Nephron progenitor cell (in vitro differentiated cells): ENCODE measurements at regions not wholly inside any gene's neighbourhood (a gene's known extent, or its start where the extent isn't known, plus 50 kb on each side); places are given as distances from the start of the nearest gene placed in this dataset.

Experiments used
- DNase-seq: peaks from one replicate; pipeline ENCODE4 v3.0.0; 2021
- H3K27ac Mint-ChIP-seq: 2 replicates; pipeline ENCODE4 v1.8.0; 2021; ENCODE audit warnings: mild to moderate bottlenecking, moderate library complexity, mixed read lengths
- H3K27me3 Mint-ChIP-seq: 2 replicates; pipeline ENCODE4 v1.8.0; 2021; ENCODE audit warnings: mild to moderate bottlenecking, low read depth, mixed read lengths; ENCODE audit not compliant: poor library complexity
- H3K36me3 Mint-ChIP-seq: 2 replicates; pipeline ENCODE4 v1.8.0; 2021; ENCODE audit warnings: low read depth, mixed read lengths
- H3K4me1 Mint-ChIP-seq: 2 replicates; pipeline ENCODE4 v1.8.0; 2021; ENCODE audit warnings: mixed read lengths
- H3K4me3 Mint-ChIP-seq: 2 replicates; pipeline ENCODE4 v1.8.0; 2021; ENCODE audit warnings: mild to moderate bottlenecking, moderate library complexity, mixed read lengths
- H3K9me3 Mint-ChIP-seq: 2 replicates; pipeline ENCODE4 v1.8.0; 2021; ENCODE audit warnings: mild to moderate bottlenecking, moderate library complexity, mixed read lengths
- CTCF ChIP-seq: fragments of 200-600 bp; sonication (generic); IDR thresholded peaks from 2 replicates; pipeline ENCODE4 v1.5.0; 2021; ENCODE audit warnings: antibody characterized with exemption

DNA sequence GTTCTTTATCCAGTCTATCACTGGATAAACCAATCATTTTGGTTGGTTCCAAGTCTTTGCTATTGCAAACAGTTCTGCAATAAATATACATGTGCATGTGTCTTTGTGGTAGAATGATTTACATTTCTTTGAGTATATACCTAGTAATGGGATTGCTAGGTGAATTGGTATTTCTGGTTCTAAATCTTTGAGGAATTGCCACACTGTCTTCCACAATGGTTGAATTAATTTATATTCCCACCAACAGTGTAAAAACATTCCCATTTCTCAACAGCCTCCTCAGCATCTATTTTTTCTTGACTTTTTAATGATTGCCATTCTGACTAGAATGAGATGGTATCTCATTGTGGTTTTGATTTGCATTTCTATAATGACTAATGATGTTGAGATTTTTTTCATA, 791.7 kb upstream of the AGA start:
- Mint-ChIP-seq H3K4me3 (no peak overlapping the region), H3K4me1 (no peaks in the 10 kb centered on the region), H3K27ac (no peak overlapping the region), H3K27me3 (no peaks in the 10 kb centered on the region), H3K9me3 (peaks cover 52% of the 10 kb centered on the region), H3K36me3 (no peaks in the 10 kb centered on the region)
- TF ChIP-seq CTCF = no peak
- DNase-seq = no peak

- TF ChIP-seq CTCF = no peak
- Mint-ChIP-seq H3K27ac (no peak overlapping the region), H3K4me1 (no peaks in the 10 kb centered on the region), H3K36me3 (no peaks in the 10 kb centered on the region), H3K4me3 (no peak overlapping the region), H3K9me3 (peaks cover 22% of the 10 kb centered on the region), H3K27me3 (no peaks in the 10 kb centered on the region)
- no peak for DNase-seq
Observed at GRCh38 chr4:178240891-178241290, 798.7 kb upstream of the AGA start.

GRCh38 chr4:178241601-178242118, 799.4 kb upstream of the AGA start:
- Mint-ChIP-seq H3K4me1 (no peaks in the 10 kb centered on the region), H3K27ac (no peak overlapping the region), H3K36me3 (no peaks in the 10 kb centered on the region), H3K27me3 (no peaks in the 10 kb centered on the region), H3K4me3 (no peak overlapping the region), H3K9me3 (peaks cover 16% of the 10 kb centered on the region)
- no peak for TF ChIP-seq CTCF
- DNase-seq = no peak

DNA sequence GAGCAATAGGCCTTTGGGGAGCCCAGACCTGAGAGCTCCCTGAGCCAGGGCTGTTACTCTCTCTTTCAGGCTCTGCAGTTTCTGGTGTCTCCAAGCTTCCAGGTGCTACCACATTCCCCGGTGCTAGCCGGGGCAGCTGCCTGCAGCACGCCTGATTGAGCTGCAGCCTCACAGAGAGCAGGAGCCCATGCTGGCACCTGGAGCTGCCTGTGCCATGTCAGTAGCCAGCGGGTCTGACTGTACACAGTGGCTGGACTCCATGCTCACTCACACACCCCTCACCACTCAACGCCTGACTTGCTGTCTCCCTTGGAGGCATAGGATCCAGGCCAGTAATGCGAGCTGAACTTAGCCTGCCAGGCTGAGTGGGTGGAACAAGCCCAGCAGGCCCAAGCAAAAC, 800.4 kb upstream of the AGA start:
- Mint-ChIP-seq H3K4me1 (no peaks in the 10 kb centered on the region), H3K9me3 (peaks cover 13% of the 10 kb centered on the region), H3K27me3 (no peaks in the 10 kb centered on the region), H3K4me3 (no peak overlapping the region), H3K27ac (no peak overlapping the region), H3K36me3 (no peaks in the 10 kb centered on the region)
- no peak for DNase-seq
- TF ChIP-seq CTCF = no peak

DNA sequence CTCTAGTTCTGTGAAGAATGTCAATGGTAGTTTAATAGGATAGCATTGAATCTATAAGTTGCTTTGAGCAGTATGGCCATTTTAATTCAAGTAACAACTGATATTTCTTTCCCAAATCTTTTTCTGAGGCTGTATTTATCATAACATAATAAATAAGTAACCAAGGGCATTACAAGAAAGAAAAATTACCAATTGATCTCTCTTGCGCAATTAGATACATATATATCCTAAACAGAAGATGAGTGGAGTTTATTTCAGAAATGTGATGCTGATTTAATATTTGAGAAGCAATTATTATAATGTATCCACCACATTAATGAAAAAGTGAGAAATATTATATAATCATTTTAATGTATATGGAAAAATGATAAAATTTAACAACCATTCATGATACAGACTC, 802.5 kb upstream of the AGA start:
- H3K36me3 Mint-ChIP-seq = no peaks in the 10 kb centered on the region
- H3K27me3 Mint-ChIP-seq = peaks cover 2% of the 10 kb centered on the region
- no peak for DNase-seq
- no peaks in the 10 kb centered on the region for H3K4me1 Mint-ChIP-seq
- H3K27ac Mint-ChIP-seq = no peak overlapping the region
- H3K9me3 Mint-ChIP-seq = peaks cover 15% of the 10 kb centered on the region
- no peak for TF ChIP-seq CTCF
- no peak overlapping the region for H3K4me3 Mint-ChIP-seq

GRCh38 chr4:178255172-178255571, 812.9 kb upstream of the AGA start:
- Mint-ChIP-seq H3K27ac (no peak overlapping the region), H3K9me3 (peaks cover 21% of the 10 kb centered on the region), H3K4me3 (no peak overlapping the region), H3K27me3 (no peaks in the 10 kb centered on the region), H3K4me1 (no peaks in the 10 kb centered on the region), H3K36me3 (no peaks in the 10 kb centered on the region)
- DNase-seq = no peak
- no peak for TF ChIP-seq CTCF
